OCI-LY1 (cell line): ENCODE measurements at regions not wholly inside any gene's neighbourhood (a gene's known extent, or its start where the extent isn't known, plus 50 kb on each side); places are given as distances from the start of the nearest gene placed in this dataset.

Source experiments
- CTCF ChIP-seq: fragments of 200-600 bp; sonication (generic), shearing (Covaris generic); IDR thresholded peaks from 2 replicates; pipeline ENCODE4 v1.5.1; 2017; ENCODE audit warnings: mild to moderate bottlenecking, antibody characterized with exemption, low read length, moderate library complexity, mixed read lengths
- EZH2 ChIP-seq: fragments of 200-600 bp; sonication (generic), shearing (Covaris generic); IDR thresholded peaks from 2 replicates; pipeline ENCODE4 v1.8.0; 2017; ENCODE audit warnings: borderline replicate concordance, mixed run types, mild to moderate bottlenecking, antibody characterized with exemption, low read length, moderate library complexity, mixed read lengths

GRCh38 chr5:3381206-3381825, 214.3 kb upstream of the IRX1 start:
- no peak for TF ChIP-seq CTCF
- no peak for TF ChIP-seq EZH2
